TTC549 (cell line): ENCODE measurements at regions not wholly inside any gene's neighbourhood (a gene's known extent, or its start where the extent isn't known, plus 50 kb on each side); places are given as distances from the start of the nearest gene placed in this dataset.

Source experiments
- FAIRE-seq: peaks from 2 replicates; lab custom pipeline; 2012; peaks lifted over from hg19 to GRCh38; lab: Jason Lieb, UNC

DNA sequence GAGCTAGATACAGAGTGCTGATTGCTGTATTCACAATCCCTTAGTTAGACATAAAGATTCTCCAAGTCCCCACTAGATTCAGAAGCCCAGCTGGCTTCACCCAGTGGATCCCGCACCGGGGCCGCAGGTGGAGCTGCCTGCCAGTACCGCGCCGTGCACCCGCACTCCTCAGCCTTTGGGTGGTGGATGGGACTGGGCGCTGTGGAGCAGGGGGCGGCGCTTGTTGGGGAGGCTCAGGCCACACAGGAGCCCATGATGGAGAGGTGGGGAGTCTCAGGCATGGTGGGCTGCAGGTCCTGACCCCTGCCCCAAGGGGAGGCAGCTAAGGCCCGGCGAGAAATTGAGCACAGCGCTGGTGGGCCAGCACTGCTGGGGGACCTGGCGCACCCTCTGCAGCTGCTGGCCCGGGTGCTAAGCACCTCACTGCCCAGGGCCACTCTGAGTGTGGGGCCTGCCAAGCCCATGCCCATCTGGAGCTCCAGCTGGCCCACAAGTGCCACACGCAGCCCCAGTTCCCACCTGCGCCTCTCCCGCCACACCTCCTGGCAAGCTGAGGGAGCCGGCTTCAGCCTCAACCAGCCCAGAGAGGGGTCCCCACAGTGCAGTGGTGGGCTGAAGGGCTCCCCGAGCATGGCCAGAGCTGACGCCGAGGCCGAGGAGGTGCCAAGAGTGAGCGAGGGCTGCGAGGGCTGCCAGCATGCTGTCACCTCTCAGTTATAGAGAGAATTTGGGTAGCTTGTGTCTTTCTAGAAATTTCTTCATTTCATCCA is 417.6 kb downstream of the METTL15 start:
- FAIRE-seq, result no peak

DNA sequence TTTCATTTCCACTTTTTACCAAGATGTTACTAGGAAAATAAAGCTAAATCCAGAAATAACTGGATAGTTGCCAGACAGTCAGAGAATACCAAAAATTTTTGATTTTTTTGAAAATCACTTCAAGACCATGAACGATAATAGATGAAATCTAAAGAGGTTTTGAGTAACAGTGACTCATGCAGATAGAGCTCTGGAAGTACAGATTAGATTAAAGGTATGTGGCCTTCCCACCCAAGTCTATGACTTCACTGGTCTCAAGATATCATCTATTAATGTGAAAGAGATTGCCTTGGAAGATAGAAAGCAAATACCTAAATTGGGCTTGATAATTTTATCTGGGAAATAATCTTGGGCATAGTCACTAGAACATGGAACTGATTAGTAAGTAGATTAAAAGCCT is 415.9 kb downstream of the METTL15 start:
- FAIRE-seq, result no peak

DNA sequence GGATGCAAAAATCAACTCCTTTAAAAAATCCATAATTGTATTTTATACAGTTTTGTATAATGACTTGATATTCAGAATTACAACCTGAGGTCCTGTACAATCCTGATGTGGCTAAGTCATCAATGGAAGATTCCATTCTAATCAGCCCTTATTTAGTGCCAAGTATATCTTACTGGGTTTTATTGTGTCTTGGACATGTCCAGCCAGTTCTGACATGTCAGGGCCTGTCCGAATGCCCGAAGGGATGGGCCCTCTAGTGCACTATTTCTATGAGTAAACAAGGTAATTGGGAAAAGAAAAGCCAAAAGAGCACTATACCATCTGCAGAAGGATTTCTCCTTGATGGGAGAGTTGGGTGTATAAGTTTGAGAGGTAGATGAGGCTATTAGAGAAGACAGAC is 412.9 kb downstream of the METTL15 start:
- FAIRE-seq, result no peak

DNA sequence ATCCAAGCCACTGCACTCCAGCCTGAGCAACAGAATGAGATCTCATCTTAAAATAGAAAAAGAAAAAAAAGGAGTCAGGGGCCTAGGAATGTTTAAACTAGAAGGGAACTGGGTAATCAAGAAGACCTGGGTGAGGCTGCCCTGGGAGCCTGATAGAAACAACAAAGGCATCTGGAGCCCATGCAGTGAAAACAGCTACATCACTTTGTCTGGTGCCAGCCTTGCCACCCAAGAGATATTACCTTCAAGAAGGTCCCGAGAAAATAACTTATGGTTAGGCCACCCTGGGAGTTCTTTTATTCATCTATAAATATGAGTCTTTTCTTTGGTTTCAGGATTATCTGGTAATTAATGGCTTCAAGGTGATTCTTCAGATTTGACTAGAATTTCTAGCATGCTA is 412.1 kb downstream of the METTL15 start:
- FAIRE-seq, result no peak

DNA sequence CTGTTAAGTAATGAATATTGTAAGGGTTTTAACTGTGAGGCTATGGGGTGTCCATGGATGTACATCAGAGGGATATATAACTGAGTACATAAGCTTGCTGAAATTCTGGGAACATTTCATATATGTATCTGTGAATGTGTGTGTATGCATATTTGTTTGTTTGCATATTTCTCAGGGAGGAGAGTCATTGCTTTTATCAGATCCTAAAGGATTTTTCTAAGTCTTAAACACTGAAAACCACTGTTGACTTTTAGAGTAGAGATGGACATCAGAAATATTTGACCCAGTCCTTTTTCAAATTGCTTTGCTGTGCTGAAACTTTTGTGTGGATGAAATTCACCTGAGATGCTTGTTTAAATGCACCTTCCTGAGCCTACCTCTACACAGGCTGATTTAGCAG is 410.6 kb downstream of the METTL15 start:
- no peak for FAIRE-seq

DNA sequence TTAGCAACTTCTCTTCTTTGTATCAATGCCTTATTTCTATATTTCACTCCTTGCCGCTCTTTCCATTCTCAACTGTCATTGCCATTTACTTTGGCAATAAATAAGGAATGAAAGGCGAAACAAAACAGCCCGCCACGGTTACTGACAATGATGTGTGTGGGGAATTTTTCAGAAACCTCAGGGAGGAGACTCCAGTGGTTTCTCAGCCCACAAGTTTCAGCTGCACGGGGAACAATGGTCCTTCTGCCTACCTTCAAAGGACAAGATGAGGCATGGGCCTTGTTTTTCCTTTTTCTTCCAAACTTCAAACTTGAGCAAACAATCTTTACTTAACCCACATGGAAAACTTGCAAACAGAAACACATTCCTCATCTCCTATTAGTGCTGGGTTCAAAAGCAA is 409.4 kb downstream of the METTL15 start:
- no peak for FAIRE-seq

DNA sequence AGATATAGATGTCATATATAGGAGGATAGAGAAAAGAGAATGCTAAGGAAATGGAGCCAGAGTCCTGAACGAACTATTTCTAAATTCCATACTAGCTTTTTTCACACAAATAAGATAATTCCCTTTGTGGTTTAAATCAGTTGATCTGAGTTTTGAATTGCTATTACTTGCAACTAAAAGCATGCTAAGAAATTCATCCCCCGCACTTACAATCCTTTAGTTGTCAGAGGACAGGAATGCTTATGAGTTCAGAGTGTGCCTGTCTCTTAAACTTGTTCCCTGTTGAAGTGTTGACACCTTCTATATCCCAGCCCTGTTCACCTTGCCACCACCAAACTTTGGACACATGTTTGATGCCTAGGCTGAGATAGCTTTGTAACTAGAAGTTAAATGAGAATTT is 406.2 kb downstream of the METTL15 start:
- no peak for FAIRE-seq

DNA sequence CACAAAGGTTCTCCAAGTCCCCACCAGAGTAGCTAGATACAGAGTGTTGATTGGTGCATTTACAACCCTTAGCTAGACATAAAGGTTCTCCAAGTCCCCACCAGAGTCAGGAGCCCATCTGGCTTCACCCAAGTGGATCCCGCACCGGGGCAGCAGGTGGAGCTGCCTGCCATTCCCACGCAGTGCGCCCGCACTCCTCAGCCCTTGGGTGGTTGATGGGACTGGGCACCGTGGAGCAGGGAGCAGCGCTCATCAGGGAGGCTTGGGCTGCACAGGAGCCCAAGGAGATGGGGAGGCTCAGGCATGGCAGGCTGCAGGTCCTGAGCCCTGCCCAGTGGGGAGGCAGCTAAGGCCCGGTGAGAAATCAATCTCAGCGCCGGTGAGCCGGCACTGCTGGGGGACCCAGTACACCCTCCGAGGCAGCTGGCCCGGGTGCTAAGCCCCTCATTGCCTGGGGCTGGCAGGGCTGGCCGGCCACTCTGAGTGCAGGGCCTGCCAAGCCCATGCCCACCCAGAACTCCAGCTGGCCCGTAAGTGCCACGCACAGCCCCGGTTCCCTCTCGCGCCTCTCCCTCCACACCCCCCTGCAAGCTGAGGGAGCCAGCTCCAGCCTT is 404.1 kb downstream of the METTL15 start:
- FAIRE-seq, result no peak

DNA sequence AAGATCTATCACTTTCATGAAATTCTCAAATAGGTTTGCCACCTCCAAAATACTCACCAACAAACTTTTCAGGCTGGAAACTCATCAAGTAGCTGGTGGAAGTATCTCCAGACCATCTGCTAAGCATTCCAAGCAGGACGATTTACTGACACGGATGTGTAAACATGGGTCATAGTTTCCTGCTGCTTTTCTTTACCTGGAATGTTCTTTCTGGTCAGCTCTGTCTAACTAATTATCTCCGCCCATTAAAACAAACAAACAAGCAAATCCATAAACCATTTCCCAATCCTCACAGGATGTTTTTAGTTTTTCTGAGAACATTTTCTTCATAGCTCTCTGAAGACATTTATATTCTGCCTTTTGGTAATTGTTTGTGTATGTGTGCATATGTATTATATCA is 397.0 kb downstream of the METTL15 start:
- no peak for FAIRE-seq

DNA sequence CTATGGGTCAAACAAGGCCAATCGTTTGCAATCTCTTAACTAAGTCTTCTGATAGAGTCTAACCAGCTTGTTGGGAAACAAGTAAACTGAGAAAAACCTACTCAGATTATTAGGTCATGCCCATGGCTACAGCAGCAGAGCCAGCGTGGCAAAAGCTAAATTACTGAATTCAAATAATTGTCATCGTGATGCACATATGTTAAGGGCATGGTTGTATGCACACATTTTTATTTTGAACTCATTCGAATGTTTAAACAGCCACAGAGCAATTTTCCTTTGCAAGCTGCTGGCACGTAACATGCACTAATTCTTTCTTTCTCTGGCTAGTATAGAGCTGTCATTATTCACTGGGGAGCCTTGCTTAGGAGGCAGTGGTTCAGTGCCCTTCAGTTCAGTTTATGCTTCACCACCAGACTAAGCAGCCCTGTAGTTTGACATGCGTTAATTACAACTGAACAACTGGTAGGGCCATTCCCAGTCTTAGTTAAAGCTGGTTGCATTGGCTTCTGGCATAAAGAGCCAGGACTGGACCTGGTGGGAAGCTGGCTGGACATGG is 396.4 kb downstream of the METTL15 start:
- no peak for FAIRE-seq

DNA sequence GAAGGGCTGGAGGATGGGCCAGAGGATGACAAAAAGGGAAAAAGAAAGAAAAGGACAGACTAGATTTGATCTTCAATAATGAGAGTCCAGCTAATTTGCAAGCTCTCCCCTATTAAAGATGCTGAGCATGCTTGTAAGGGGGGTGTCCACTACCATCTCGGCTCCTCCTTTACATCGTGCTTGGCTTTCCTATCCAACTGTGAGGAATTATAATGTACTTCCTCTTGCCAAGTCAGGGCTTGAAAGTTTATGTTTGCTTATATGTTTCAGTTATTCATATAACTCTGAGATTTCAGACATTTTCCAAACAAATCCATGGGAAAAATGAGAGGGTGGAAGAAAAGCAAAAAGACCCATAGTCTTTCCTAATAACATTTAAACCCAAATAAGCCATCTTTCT is 387.1 kb downstream of the METTL15 start:
- no peak for FAIRE-seq

DNA sequence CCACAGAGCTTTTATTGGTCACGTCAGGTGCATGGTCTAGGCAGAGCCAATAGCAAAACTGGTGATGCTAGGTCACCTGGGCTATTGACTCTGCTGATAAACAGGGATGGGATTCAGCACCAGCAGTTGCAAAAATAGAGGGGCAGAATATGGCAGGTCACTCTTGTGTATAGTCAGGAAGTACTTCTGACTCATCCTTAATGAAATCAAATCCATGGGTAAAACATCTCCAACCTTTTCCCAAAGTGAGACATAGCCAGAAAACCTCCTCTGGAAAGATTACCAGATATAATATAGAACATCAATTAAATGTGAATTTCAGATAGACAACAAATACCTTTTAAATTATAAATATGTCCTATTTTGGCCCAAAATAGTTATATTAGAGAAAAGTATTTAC is 383.2 kb downstream of the METTL15 start:
- no peak for FAIRE-seq

DNA sequence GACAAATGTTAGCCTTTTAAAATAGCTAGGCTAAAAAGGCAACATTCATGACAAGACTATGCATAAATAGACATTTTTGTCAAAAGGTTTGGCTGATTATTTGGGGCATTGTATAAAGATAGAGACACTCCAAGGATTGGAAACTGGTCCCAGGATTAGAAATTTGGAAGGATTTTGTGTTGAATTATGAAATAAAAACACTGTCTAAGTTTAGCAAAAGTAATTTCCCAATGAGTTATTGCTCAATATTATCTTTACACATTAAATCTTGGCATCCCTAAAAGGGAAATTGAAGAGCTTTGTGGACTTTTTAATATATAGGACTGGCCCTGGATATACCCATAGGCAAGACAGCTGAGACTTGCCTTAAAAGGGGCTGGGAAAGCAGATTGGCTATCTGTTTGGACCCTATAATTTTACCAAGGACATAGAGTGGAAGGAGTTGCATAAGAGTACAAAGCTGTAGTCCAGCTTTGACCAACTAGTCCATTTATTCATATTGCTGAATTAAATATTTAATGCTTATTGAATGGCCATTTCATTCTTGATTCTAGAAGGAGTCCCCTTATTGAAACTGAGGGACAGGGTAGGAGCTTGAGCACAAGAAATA is 382.7 kb downstream of the METTL15 start:
- FAIRE-seq, result no peak

DNA sequence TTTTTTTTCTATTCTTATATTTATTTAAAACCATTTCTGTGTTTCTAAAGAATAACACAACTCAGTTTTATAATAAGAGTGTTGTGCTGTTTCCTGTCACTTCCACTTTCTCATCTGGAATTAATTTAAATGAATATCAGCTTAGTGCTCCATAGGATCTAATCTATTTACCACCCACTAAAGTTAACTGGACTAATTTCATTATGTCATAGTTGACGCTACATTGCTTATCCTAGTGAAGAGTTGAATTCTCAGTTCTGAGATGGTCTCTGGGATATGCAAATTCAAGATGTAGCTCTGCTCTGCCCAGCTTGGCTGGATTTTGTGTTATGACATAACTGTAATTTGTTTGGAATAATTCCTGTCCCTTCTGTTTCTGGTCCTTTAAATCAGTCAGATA is 380.1 kb downstream of the METTL15 start:
- no peak for FAIRE-seq

DNA sequence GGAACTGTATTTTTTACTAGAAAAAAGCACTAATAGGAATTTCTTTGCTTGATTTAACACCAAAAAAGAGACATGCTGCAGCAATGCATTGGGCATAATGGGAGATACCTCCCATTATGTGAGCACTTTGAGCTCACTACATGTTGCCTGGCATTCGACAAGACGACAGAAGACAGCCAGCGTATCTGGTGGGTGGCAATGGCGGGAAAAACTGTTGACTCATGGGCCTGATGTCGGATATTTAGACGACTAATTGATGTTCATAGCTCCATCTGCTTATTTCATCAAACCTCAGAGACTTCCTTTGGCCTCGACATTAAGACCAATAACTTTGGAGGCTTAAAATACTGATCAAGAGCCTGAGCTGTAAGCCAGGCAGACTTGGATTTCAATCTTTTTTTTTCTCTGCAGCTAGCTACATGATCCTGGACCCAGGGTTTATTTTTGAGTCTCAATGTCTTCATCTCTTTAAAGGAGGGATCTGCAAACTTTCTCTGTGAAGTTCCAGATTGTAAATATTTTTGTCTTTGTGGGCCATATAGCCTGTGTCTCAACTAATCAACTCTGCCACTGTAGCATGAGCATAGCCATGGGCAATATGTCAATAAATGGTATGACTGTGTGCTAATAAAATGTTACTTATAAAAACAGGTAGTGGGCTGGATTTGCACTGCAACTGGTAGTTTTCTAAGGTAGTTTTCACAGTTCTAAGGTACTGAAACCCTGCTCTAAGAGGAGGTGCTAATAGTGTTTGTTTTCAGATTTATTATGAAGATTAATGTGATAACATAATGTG is 375.1 kb downstream of the METTL15 start:
- FAIRE-seq, result no peak

DNA sequence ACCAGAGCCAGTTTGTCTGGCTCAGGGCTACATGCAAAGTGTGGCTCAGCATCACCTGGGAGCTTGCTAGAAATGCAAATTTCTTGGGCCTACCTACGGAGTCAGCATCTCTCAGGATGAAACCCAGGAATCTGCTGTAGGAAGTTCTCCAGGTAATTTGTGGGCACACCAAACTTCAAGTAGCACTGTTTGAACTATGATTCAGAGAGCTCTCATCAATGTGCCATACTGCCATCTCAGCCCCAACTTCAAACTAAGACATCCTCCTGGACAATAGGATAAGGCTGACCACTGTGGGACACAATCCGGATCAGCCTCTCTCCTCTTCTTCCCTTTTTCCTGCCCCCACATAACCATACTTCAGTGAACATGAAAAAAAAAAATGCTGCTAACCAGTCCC is 374.5 kb downstream of the METTL15 start:
- no peak for FAIRE-seq

DNA sequence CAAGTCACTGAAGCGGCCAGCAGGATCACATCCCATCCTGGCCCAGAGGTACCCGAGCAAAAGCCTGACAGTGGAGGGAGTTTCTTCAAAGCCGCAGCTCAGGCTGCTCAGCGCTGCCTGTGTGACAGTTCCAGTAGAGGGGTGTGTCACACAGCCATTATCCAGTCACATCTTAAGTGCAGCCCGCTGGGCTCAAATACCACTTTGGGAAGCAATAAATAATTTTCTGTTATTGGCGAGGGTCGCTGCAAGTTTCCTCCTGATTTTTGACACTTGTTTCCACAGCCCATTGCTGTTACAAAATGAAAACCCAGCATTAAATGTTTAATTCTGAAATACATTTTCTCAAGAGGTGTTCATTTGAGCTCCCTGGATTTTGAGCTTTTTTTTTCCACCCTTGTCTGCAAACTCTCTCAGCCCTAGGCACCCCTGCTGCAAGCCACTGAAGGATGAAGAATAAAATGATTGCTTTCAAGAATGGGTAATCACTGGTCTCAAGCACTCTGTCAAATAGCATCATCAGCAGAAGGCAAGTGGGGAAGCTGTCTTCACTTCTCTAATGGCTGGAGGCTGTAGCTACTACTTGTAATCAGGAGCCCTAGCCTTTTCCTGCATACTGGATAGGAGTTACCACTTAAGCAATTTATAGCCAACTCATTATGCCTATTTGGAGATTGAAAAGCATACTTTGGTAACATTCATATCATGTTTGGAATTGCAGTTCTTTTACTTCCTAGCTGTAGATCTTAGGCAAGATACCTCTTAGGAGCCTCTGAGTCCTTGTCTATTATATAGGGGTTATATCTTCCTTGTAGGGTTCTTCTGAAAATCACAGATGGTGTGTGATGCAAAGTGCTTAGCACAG is 373.7 kb downstream of the METTL15 start:
- FAIRE-seq, result no peak

DNA sequence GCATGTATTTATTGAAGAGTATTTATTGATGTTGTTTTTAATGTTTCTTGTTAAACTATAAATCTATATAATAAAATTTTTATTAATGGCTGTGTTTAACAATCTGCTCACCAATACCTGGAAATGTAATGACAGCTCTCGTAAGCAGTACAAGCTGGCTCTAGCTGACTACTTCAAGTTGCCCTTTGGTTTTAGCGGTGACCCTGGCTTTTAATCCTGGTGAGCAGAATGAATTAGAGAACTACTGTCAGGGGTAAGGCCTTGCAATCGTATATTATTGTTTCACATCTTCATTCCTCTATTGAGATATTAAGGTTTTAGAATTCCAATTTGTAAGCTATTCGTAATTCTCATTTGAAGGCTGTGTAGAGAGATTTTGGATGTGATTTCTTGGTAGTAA is 372.2 kb downstream of the METTL15 start:
- no peak for FAIRE-seq

DNA sequence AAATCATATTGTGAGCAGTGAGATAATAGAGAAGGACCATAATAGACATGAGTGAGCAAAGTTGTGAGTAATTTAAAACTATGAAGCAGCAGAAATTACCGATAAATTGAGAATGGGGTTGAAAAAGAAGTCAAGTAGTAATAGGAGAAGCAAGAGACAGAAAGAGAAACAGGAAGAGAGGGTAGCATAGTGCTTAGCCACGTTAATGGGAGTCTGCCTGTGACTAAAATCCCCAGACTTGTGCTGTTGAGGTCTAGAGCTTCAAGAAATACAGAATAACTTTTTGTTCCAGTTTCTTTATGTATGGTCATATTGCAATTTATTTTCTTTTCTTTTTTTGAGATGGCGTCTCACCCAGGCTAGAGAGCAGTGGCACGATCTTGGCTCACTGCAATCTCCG is 368.7 kb downstream of the METTL15 start:
- FAIRE-seq, result no peak

DNA sequence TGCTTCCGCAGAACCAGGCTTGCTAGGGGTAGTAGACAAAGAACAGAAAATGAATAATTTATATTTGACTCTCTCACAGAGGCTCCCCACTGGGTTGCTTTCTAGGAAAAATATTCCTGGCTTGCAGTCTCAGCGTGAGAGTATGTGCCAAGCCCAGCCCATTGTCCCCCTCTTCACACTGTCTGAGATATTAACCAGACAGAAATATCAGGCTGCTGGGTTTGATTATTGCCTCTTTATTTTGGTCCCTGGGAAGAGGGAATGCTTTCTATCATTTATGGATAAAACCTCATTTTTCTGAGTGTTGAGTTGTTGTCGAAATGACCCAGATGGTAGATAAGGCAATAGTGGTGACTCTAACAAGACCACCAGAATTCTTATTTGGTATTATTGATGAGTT is 367.9 kb downstream of the METTL15 start:
- no peak for FAIRE-seq

DNA sequence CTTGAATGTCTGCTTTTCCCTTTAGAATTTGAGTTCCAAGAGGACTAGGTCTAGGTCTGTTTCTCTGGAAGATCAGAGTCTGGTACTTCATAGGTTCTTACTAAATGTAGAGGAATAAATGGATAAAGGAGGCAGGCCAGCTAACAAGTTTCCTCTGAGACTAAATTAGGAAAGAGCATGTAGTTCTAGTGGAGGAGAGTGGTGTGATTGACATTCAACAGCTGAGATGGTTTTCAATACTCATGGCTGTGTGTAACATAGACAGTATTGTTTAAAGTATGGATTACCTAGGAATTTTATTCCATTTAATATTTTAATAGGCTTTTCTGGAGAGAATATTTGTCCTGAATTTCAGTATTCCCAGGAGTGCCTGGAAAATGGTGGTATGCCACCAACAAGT is 364.7 kb downstream of the METTL15 start:
- FAIRE-seq, result no peak

DNA sequence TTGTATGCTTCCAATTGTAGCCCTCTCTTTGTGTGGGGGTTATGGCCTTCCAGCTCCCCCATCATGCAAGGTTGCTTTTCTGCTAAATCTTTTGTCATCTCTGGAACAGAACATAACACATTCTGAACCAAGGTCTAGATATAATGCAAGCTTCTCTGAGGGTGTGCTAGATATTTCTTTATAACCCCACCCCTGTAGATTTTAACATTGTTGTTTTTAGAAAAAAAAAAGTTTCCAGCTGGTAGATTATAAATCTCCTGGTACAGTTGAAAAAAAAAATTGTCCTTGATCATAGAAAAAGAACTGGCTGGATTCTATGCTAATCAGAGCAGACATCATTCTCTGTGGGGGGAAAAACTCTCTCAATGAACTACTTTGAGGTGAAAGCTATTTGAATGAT is 363.3 kb downstream of the METTL15 start:
- FAIRE-seq, result no peak
